ENCODE measurements at regions not wholly inside any gene's neighbourhood (a gene's known extent, or its start where the extent isn't known, plus 50 kb on each side); places are given as distances from the start of the nearest gene placed in this dataset.

- no peak for DNase-seq (ENCODE audit: low read depth in 3 of 3, low spot score in 2 of 3)
Observed at GRCh38 chr19:28404472-28404871, 808.5 kb downstream of the UQCRFS1 start.

- no peak for DNase-seq (ENCODE audit: low read depth in 3 of 3, low spot score in 2 of 3)
Observed at GRCh38 chr19:28403690-28404089, 809.3 kb downstream of the UQCRFS1 start.

- DNase-seq (ENCODE audit: low read depth in 3 of 3, low spot score in 2 of 3) = no peak
Observed at GRCh38 chr19:28402701-28403290, 810.2 kb downstream of the UQCRFS1 start.

GRCh38 chr19:28401739-28402424 is 811.1 kb downstream of the UQCRFS1 start:
- no peak for DNase-seq (ENCODE audit: low read depth in 3 of 3, low spot score in 2 of 3)

GRCh38 chr19:28400953-28401671 is 811.8 kb downstream of the UQCRFS1 start:
- no peak for DNase-seq (ENCODE audit: low read depth in 3 of 3, low spot score in 2 of 3)

- no peak for DNase-seq (ENCODE audit: low read depth in 3 of 3, low spot score in 2 of 3)
Observed at GRCh38 chr19:28399187-28399586, 813.8 kb downstream of the UQCRFS1 start.

GRCh38 chr19:28397800-28398199 is 815.2 kb downstream of the UQCRFS1 start:
- no peak for DNase-seq (ENCODE audit: low read depth in 3 of 3, low spot score in 2 of 3)

- no peak for DNase-seq (ENCODE audit: low read depth in 3 of 3, low spot score in 2 of 3)
Observed at GRCh38 chr19:28397306-28397705, 815.6 kb downstream of the UQCRFS1 start.

GRCh38 chr19:28396287-28396831 is 816.6 kb downstream of the UQCRFS1 start:
- no peak for DNase-seq (ENCODE audit: low read depth in 3 of 3, low spot score in 2 of 3)

GRCh38 chr19:28394725-28395124 is 818.2 kb downstream of the UQCRFS1 start:
- no peak for DNase-seq (ENCODE audit: low read depth in 3 of 3, low spot score in 2 of 3)

- DNase-seq (ENCODE audit: low read depth in 3 of 3, low spot score in 2 of 3) = no peak
Observed at GRCh38 chr19:28393574-28394336, 819.2 kb downstream of the UQCRFS1 start.

GRCh38 chr19:28388988-28389387 is 824.0 kb downstream of the UQCRFS1 start:
- no peak for DNase-seq (ENCODE audit: low read depth in 3 of 3, low spot score in 2 of 3)

GRCh38 chr19:28387507-28387906 is 825.4 kb downstream of the UQCRFS1 start:
- DNase-seq (ENCODE audit: low read depth in 3 of 3, low spot score in 2 of 3) = no peak

GRCh38 chr19:28386470-28386869 is 826.5 kb downstream of the UQCRFS1 start:
- no peak for DNase-seq (ENCODE audit: low read depth in 3 of 3, low spot score in 2 of 3)

GRCh38 chr19:28386066-28386465 is 826.9 kb downstream of the UQCRFS1 start:
- DNase-seq (ENCODE audit: low read depth in 3 of 3, low spot score in 2 of 3) = no peak

- DNase-seq (ENCODE audit: low read depth in 3 of 3, low spot score in 2 of 3) = no peak
Observed at GRCh38 chr19:28377077-28377476, 835.9 kb downstream of the UQCRFS1 start.

GRCh38 chr19:28374971-28375370 is 838.0 kb downstream of the UQCRFS1 start:
- no peak for DNase-seq (ENCODE audit: low read depth in 3 of 3, low spot score in 2 of 3)

GRCh38 chr19:28372576-28373247 is 840.2 kb downstream of the UQCRFS1 start:
- no peak for DNase-seq (ENCODE audit: low read depth in 3 of 3, low spot score in 2 of 3)

- DNase-seq (ENCODE audit: low read depth in 3 of 3, low spot score in 2 of 3) = no peak
Observed at GRCh38 chr19:28367146-28367545, 845.8 kb downstream of the UQCRFS1 start.

GRCh38 chr19:28363254-28363653 is 849.7 kb downstream of the UQCRFS1 start:
- no peak for DNase-seq (ENCODE audit: low read depth in 3 of 3, low spot score in 2 of 3)
